Stimulated activated CD8-positive, alpha-beta memory T cell treated with anti-CD3 and anti-CD28 coated beads, Interleukin-4, amount 100 ng/mL, for 24 hours (primary cell): ENCODE measurements at regions not wholly inside any gene's neighbourhood (a gene's known extent, or its start where the extent isn't known, plus 50 kb on each side); places are given as distances from the start of the nearest gene placed in this dataset.
"Not testable (repeated sequence)": the region's sequence is repeated elsewhere in the genome, so short reads cannot be mapped to it uniquely, and the experiment has no call there.

Experiments
- DNase-seq: peaks from one replicate; pipeline ENCODE4 v3.0.0-alpha.2; 2020; ENCODE audit warnings: low read depth

- not testable (repeated sequence) for DNase-seq
Measured at GRCh38 chr12:9308745-9309144, 100.5 kb upstream of the PZP start.

- not testable (repeated sequence) for DNase-seq
Measured at GRCh38 chr12:9308163-9308562, 100.0 kb upstream of the PZP start.

- not testable (repeated sequence) for DNase-seq
Measured at GRCh38 chr12:9307255-9307654, 99.1 kb upstream of the PZP start.

- not testable (repeated sequence) for DNase-seq
Measured at GRCh38 chr12:9306004-9306403, 97.8 kb upstream of the PZP start.

- not testable (repeated sequence) for DNase-seq
Measured at GRCh38 chr12:9304540-9304939, 96.3 kb upstream of the PZP start.

GRCh38 chr12:9295872-9296271, 87.7 kb upstream of the PZP start:
- DNase-seq: not testable (repeated sequence)

DNA sequence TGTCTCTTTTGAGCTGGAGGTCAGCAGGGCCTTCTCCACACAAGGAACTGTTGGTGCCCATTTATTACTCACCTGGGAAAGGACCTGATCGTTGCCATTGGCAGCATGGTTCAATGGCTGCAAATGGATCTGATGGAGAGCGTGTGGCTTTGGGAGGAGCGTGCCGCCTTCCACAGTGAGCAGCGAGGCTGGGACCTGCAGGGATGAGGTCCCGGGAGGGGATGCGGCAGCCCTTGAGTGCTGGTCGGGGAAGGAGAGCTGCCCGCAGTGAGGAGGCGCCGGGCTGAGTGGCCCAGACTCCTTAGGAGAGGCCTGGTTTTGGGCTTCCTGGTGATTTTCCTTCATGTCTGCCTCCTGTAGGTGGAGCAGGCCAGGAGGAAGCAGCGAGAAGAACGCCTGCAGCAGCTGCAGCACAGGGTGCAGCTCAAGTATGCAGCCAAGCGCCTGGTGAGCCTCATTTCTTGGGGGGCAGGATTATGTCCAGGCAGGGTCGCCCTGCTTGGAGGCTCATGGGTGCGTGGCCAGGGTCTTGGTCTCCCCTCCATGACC, 86.0 kb upstream of the PZP start:
- not testable (repeated sequence) for DNase-seq

- DNase-seq: not testable (repeated sequence)
Measured at GRCh38 chr12:9293391-9293790, 85.2 kb upstream of the PZP start.

- not testable (repeated sequence) for DNase-seq
Measured at GRCh38 chr12:9289984-9290383, 81.8 kb upstream of the PZP start.

GRCh38 chr12:9284724-9285123, 76.5 kb upstream of the PZP start:
- DNase-seq: not testable (repeated sequence)

DNA sequence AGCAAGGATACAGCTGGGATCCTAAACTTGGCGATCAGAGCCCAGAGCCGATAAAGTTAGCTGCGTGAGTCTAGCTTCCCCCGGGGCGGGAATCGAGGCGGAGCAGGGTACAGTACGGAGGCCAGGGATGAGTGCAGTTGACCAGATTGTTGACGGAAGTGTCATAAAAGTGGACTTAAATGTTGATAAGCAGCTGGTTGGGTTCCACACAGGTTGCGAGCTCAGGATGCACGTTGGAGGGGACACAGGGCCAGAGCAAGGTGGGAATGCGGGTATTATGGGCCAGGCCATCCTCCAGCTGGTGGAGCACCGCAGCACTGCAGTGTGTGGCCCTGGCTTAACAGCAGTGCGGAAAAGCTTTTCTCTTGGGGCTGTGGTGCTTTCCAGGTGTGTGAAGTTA, 76.0 kb upstream of the PZP start:
- not testable (repeated sequence) for DNase-seq

GRCh38 chr12:9283346-9284095, 75.3 kb upstream of the PZP start:
- peak; percentile 63 for DNase-seq

DNA sequence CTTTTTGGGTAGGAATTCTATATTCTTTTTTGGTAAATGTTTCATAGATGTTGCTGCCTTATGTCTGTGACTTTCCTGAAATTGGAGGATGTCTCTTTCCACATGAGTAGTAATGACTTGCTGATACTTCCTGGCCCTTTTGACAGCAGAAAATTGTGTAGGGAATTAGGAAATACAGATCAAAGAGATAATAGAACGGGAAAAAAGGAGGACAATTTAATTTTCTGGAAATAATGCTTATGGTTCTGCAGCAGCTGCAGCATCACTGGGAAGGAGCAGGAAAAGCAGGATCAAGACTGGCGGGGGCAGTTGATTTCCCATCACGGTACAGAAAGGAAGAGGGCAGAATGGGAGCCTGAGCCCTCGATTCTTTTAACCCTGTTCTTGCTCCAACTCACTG, 68.8 kb upstream of the PZP start:
- DNase-seq: no peak

DNA sequence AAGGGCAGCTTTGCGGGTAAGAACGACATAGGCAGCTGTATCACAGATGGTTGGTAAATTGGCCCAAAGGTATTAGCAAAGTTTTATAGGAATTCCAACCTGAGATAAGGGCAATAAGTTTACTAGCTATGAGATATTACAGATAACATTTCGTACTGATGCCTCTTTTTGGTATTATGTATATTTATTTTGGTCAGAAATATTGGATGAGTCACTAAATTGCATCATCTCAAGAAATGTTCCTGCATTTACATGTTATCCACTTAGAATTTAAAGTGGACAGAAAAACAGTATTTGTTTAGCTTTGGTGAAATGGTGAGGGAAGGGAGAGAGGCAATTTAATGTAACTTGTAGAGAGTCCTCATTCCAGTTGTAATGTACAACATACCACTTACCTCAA, 65.1 kb upstream of the PZP start:
- no peak for DNase-seq

DNA sequence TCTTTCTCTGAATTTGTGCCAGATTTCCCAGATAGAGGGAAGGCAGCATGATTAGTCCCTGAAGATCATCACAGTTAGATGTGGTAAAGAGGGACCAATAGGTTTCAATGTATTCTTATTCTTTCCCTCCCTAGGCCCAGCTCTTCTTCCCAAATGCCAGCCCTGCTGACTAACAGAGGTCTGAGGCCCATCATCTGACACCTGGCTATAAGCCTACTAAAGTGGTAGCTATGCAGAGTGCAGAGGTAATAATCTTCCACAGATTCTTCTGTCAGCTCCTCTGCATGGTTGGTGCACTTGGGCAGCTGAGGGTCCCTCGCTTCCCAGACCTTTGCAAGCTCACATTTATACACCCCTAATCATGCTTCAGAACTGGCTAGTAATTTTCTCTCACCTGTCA, 63.7 kb upstream of the PZP start:
- DNase-seq: no peak

DNA sequence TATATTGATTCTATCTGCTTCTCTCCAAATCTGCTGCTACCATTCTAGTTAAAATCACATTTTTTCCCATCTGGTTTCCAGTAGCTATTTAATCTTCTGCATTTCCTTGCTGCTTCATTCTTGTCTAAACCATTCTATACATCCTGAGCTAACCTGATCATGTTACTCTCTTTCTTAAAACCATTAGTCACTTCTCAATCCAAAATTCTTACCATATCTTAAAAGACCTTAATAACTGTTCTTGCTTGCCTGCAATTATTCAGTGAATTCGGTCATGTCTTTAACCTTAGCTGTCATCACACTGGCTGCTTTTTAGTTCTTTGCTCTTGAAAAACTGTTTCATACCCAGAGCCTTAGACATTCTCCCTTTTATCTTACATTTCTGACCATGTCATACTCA, 56.4 kb upstream of the PZP start:
- no peak for DNase-seq

DNA sequence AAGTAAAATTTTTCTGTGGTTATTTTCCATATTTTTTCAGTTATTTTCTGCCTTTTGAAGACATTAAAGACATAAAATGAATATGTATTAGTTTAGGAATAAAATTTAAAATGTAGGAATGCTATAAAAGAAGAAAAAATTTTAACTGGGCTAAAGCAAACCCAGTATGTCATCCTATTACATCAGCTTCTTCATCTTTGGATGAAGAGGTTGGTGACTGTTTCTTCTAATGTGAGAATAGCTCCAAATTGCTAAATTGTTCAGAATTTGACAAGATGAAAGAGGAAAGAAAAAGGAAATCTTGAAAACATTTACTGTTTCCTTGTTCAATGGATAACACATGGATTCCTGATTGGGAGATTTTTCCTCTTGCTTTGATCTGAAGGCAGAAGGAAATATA, 52.7 kb upstream of the PZP start:
- no peak for DNase-seq

- DNase-seq: no peak
Measured at GRCh38 chr12:9258676-9259075, 50.5 kb upstream of the PZP start.
